GM12874 (cell line): ENCODE measurements at regions not wholly inside any gene's neighbourhood (a gene's known extent, or its start where the extent isn't known, plus 50 kb on each side); places are given as distances from the start of the nearest gene placed in this dataset.

Experiments used
- CTCF ChIP-seq: IDR thresholded peaks from 2 replicates; pipeline ENCODE4 v1.5.1; 2011; ENCODE audit warnings: low read depth, mild to moderate bottlenecking, control low read depth, low read length, moderate library complexity; ENCODE audit not compliant: insufficient read depth

GRCh38 chr2:208584378-208584985 is 177.9 kb downstream of the PTH2R start:
- no peak for TF ChIP-seq CTCF

GRCh38 chr2:208586516-208586915 is 179.9 kb downstream of the PTH2R start:
- no peak for TF ChIP-seq CTCF

GRCh38 chr2:208594642-208595385 is 188.2 kb downstream of the PTH2R start:
- TF ChIP-seq CTCF: no peak

GRCh38 chr2:208595386-208596275 is 189.0 kb downstream of the PTH2R start:
- TF ChIP-seq CTCF: no peak

GRCh38 chr2:208607694-208608093 is 201.1 kb downstream of the PTH2R start:
- TF ChIP-seq CTCF: no peak

- no peak for TF ChIP-seq CTCF
These were observed 201.7 kb downstream of the PTH2R start for GRCh38 chr2:208608122-208608835.
